GM20000 (cell line): ENCODE measurements at regions not wholly inside any gene's neighbourhood (a gene's known extent, or its start where the extent isn't known, plus 50 kb on each side); places are given as distances from the start of the nearest gene placed in this dataset.
"Not testable (repeated sequence)": the region's sequence is repeated elsewhere in the genome, so short reads cannot be mapped to it uniquely, and the experiment has no call there.

Source experiments
- DNase-seq: peaks from one replicate; pipeline ENCODE4 v3.0.0; 2012; ENCODE audit warnings: low spot score
- CTCF ChIP-seq: IDR thresholded peaks from 2 replicates; pipeline ENCODE4 v1.5.1; 2012; ENCODE audit warnings: mild to moderate bottlenecking, control low read depth; ENCODE audit errors: extremely low read depth, missing control alignments

- TF ChIP-seq CTCF, result no peak
- DNase-seq, result no peak
These were observed 384.5 kb downstream of the IRS2 start for GRCh38 chr13:109401891-109402290.

GRCh38 chr13:109401307-109401706 is 385.1 kb downstream of the IRS2 start:
- TF ChIP-seq CTCF, result no peak
- no peak for DNase-seq

- no peak for TF ChIP-seq CTCF
These were observed 385.6 kb downstream of the IRS2 start for GRCh38 chr13:109400624-109401257.

GRCh38 chr13:109400209-109400608 is 386.2 kb downstream of the IRS2 start:
- no peak for DNase-seq

More at GRCh38 chr13:109400624-109401257, 385.6 kb downstream of the IRS2 start:
- DNase-seq, result no peak

GRCh38 chr13:109398071-109398470 is 388.3 kb downstream of the IRS2 start:
- DNase-seq, result not testable (repeated sequence)

More at GRCh38 chr13:109400209-109400608, 386.2 kb downstream of the IRS2 start:
- TF ChIP-seq CTCF, result no peak

GRCh38 chr13:109397285-109397684 is 389.1 kb downstream of the IRS2 start:
- TF ChIP-seq CTCF, result no peak
- no peak for DNase-seq

- no peak for DNase-seq
- no peak for TF ChIP-seq CTCF
These were observed 390.1 kb downstream of the IRS2 start for GRCh38 chr13:109396266-109396665.

- TF ChIP-seq CTCF, result no peak
- DNase-seq, result no peak
These were observed 391.4 kb downstream of the IRS2 start for GRCh38 chr13:109395014-109395413.
